ENCODE measurements at regions not wholly inside any gene's neighbourhood (a gene's known extent, or its start where the extent isn't known, plus 50 kb on each side); places are given as distances from the start of the nearest gene placed in this dataset.

GRCh38 chr2:64727013-64727767 lies 73.5 kb upstream of the SERTAD2 start:
- peak in 1 of 2 donors; percentile 38 for ATAC-seq

GRCh38 chr2:64727843-64728463 lies 74.2 kb upstream of the SERTAD2 start:
- intact Hi-C loops (cut with DNase I), result no loop called here
- no peak for ATAC-seq

More at GRCh38 chr2:64727013-64727767, 73.5 kb upstream of the SERTAD2 start:
- Histone ChIP-seq H3K4me1 (ENCODE audit: control insufficient read depth, insufficient read depth, low read length) (no peaks in the 10 kb centered on the region), H3K4me3 (ENCODE audit: low read length) (no peak overlapping the region), H3K27ac (ENCODE audit: low read length) (no peak overlapping the region), H3K27me3 (ENCODE audit: control insufficient read depth, insufficient read depth) (no peaks in the 10 kb centered on the region), H3K9me3 (ENCODE audit: control insufficient read depth, low read length) (no peaks in the 10 kb centered on the region)
- DNase-seq, result no peak
- WGBS, result 75% methylated on average over 3 of the region's 3 CpGs
- intact Hi-C loops (cut with DNase I), result no loop called here

GRCh38 chr2:64730551-64731262 lies 77.0 kb upstream of the SERTAD2 start:
- H3K9me3 ChIP-seq (ENCODE audit: control insufficient read depth, low read length), result no peaks in the 10 kb centered on the region
- H3K4me1 ChIP-seq (ENCODE audit: control insufficient read depth, insufficient read depth, low read length), result no peaks in the 10 kb centered on the region
- peak overlapping the region; percentile 58 for H3K4me3 ChIP-seq (ENCODE audit: low read length)
- intact Hi-C loops (cut with DNase I), result no loop called here
- peak; percentile 59 to 82 (median 71) for DNase-seq
- peak; percentile 94 to 96 for ATAC-seq
- 21% methylated on average over 9 of the region's 9 CpGs for WGBS
- H3K27ac ChIP-seq (ENCODE audit: low read length), result peak overlapping the region; percentile 57
- no peaks in the 10 kb centered on the region for H3K27me3 ChIP-seq (ENCODE audit: control insufficient read depth, insufficient read depth)

More at GRCh38 chr2:64727843-64728463, 74.2 kb upstream of the SERTAD2 start:
- Histone ChIP-seq H3K4me3 (ENCODE audit: low read length) (no peak overlapping the region), H3K27me3 (ENCODE audit: control insufficient read depth, insufficient read depth) (no peaks in the 10 kb centered on the region), H3K4me1 (ENCODE audit: control insufficient read depth, insufficient read depth, low read length) (no peaks in the 10 kb centered on the region), H3K27ac (ENCODE audit: low read length) (no peak overlapping the region), H3K9me3 (ENCODE audit: control insufficient read depth, low read length) (no peaks in the 10 kb centered on the region)
- DNase-seq, result peak in 1 of 3 donors; percentile 33
- 85% methylated on average over 11 of the region's 11 CpGs for WGBS

- WGBS, result 42% methylated on average over 3 of the region's 3 CpGs
- intact Hi-C loops (cut with DNase I), result no loop called here
- no peaks in the 10 kb centered on the region for H3K27me3 ChIP-seq (ENCODE audit: control insufficient read depth, insufficient read depth)
- H3K27ac ChIP-seq (ENCODE audit: low read length), result no peak overlapping the region
- peak overlapping the region; percentile 58 for H3K4me3 ChIP-seq (ENCODE audit: low read length)
- no peaks in the 10 kb centered on the region for H3K9me3 ChIP-seq (ENCODE audit: control insufficient read depth, low read length)
- DNase-seq, result no peak
- no peak for ATAC-seq
- no peaks in the 10 kb centered on the region for H3K4me1 ChIP-seq (ENCODE audit: control insufficient read depth, insufficient read depth, low read length)
Observed at GRCh38 chr2:64731263-64731643, 77.5 kb upstream of the SERTAD2 start.

- Histone ChIP-seq H3K27me3 (ENCODE audit: control insufficient read depth, insufficient read depth) (no peaks in the 10 kb centered on the region), H3K9me3 (ENCODE audit: control insufficient read depth, low read length) (no peaks in the 10 kb centered on the region), H3K4me1 (ENCODE audit: control insufficient read depth, insufficient read depth, low read length) (no peaks in the 10 kb centered on the region), H3K4me3 (ENCODE audit: low read length) (peak overlapping the region; percentile 58), H3K27ac (ENCODE audit: low read length) (no peak overlapping the region)
- WGBS, result 63% methylated on average over 5 of the region's 5 CpGs
- ATAC-seq (no peak), DNase-seq (peak in 2 of 3 donors; percentile 52 to 63)
- intact Hi-C loops (cut with DNase I), result no loop called here
Observed at GRCh38 chr2:64731746-64732145, 78.0 kb upstream of the SERTAD2 start.

GRCh38 chr2:64732146-64732545 lies 78.4 kb upstream of the SERTAD2 start:
- ATAC-seq (no peak), DNase-seq (no peak)
- no peaks in the 10 kb centered on the region for H3K27me3 ChIP-seq (ENCODE audit: control insufficient read depth, insufficient read depth)
- H3K9me3 ChIP-seq (ENCODE audit: control insufficient read depth, low read length), result no peaks in the 10 kb centered on the region
- no peak overlapping the region for H3K27ac ChIP-seq (ENCODE audit: low read length)
- no peaks in the 10 kb centered on the region for H3K4me1 ChIP-seq (ENCODE audit: control insufficient read depth, insufficient read depth, low read length)
- WGBS, result 49% methylated on average over 4 of the region's 4 CpGs
- no peak overlapping the region for H3K4me3 ChIP-seq (ENCODE audit: low read length)
- intact Hi-C loops (cut with DNase I), result no loop called here

GRCh38 chr2:64735504-64735903 lies 81.8 kb upstream of the SERTAD2 start:
- Histone ChIP-seq H3K9me3 (ENCODE audit: control insufficient read depth, low read length) (no peaks in the 10 kb centered on the region), H3K4me3 (ENCODE audit: low read length) (no peak overlapping the region), H3K27me3 (ENCODE audit: control insufficient read depth, insufficient read depth) (no peaks in the 10 kb centered on the region), H3K27ac (ENCODE audit: low read length) (no peak overlapping the region), H3K4me1 (ENCODE audit: control insufficient read depth, insufficient read depth, low read length) (no peaks in the 10 kb centered on the region)
- no peak for ATAC-seq
- intact Hi-C loops (cut with DNase I), result no loop called here
- no peak for DNase-seq
- WGBS, result 77% methylated on average over 2 of the region's 2 CpGs

- intact Hi-C loops (cut with DNase I), result no loop called here
- DNase-seq, result no peak
Observed at GRCh38 chr2:64737547-64737946, 83.8 kb upstream of the SERTAD2 start.

GRCh38 chr2:64738026-64738425 lies 84.3 kb upstream of the SERTAD2 start:
- H3K4me3 ChIP-seq (ENCODE audit: low read length), result no peak overlapping the region
- DNase-seq (no peak), ATAC-seq (no peak)
- intact Hi-C loops (cut with DNase I), result no loop called here
- H3K27ac ChIP-seq (ENCODE audit: low read length), result no peak overlapping the region
- H3K4me1 ChIP-seq (ENCODE audit: control insufficient read depth, insufficient read depth, low read length), result no peaks in the 10 kb centered on the region
- no peaks in the 10 kb centered on the region for H3K9me3 ChIP-seq (ENCODE audit: control insufficient read depth, low read length)
- WGBS, result 95% methylated on average over 1 of the region's 1 CpG
- no peaks in the 10 kb centered on the region for H3K27me3 ChIP-seq (ENCODE audit: control insufficient read depth, insufficient read depth)

More at GRCh38 chr2:64737547-64737946, 83.8 kb upstream of the SERTAD2 start:
- no peaks in the 10 kb centered on the region for H3K4me1 ChIP-seq (ENCODE audit: control insufficient read depth, insufficient read depth, low read length)
- ATAC-seq, result no peak
- no peaks in the 10 kb centered on the region for H3K9me3 ChIP-seq (ENCODE audit: control insufficient read depth, low read length)
- no peaks in the 10 kb centered on the region for H3K27me3 ChIP-seq (ENCODE audit: control insufficient read depth, insufficient read depth)
- no peak overlapping the region for H3K27ac ChIP-seq (ENCODE audit: low read length)
- no peak overlapping the region for H3K4me3 ChIP-seq (ENCODE audit: low read length)

GRCh38 chr2:64742678-64743077 lies 89.0 kb upstream of the SERTAD2 start:
- intact Hi-C loops (cut with DNase I), result no loop called here
- Histone ChIP-seq H3K27me3 (ENCODE audit: control insufficient read depth, insufficient read depth) (no peaks in the 10 kb centered on the region), H3K4me1 (ENCODE audit: control insufficient read depth, insufficient read depth, low read length) (no peaks in the 10 kb centered on the region), H3K9me3 (ENCODE audit: control insufficient read depth, low read length) (no peaks in the 10 kb centered on the region), H3K4me3 (ENCODE audit: low read length) (no peak overlapping the region), H3K27ac (ENCODE audit: low read length) (no peak overlapping the region)
- no peak for DNase-seq
- 70% methylated on average over 1 of the region's 1 CpG for WGBS
- ATAC-seq, result no peak

- Histone ChIP-seq H3K4me1 (ENCODE audit: control insufficient read depth, insufficient read depth, low read length) (no peaks in the 10 kb centered on the region), H3K4me3 (ENCODE audit: low read length) (no peak overlapping the region), H3K27ac (ENCODE audit: low read length) (no peak overlapping the region), H3K9me3 (ENCODE audit: control insufficient read depth, low read length) (no peaks in the 10 kb centered on the region), H3K27me3 (ENCODE audit: control insufficient read depth, insufficient read depth) (no peaks in the 10 kb centered on the region)
- intact Hi-C loops (cut with DNase I), result no loop called here
- ATAC-seq (no peak), DNase-seq (no peak)
- 89% methylated on average over 2 of the region's 2 CpGs for WGBS
Observed at GRCh38 chr2:64743739-64744330, 90.1 kb upstream of the SERTAD2 start.

Data from right cardiac atrium (tissue), 5 donors.